H1 (cell line): ENCODE measurements at regions not wholly inside any gene's neighbourhood (a gene's known extent, or its start where the extent isn't known, plus 50 kb on each side); places are given as distances from the start of the nearest gene placed in this dataset.
A peak's percentile ranks its signal among the peaks of the same experiment; 100 is the strongest.

Experiments used
- CTCF ChIA-PET: fragments of 300-600 bp; sonication (Branson Sonifier 250); formaldehyde crosslinking; loops from one replicate; lab custom pipeline; 2021; ENCODE audit not compliant: partially characterized antibody; lab: Charles Lee
- POLR2A ChIA-PET: fragments of 300-600 bp; sonication (Branson Sonifier 250); formaldehyde crosslinking; loops from one replicate; lab custom pipeline; 2021; ENCODE audit warnings: inconsistent platforms; ENCODE audit not compliant: partially characterized antibody; lab: Charles Lee
- DNase-seq, 2 experiments: peaks; one replicate each; pipeline versions ENCODE4 v3.0.0 to v3.0.0-alpha.2; 2010 to 2022; ENCODE audit warnings: low spot score in 2 of 2, low read depth in 1 of 2, mixed read lengths in 1 of 2
- FAIRE-seq: peaks from 2 replicates; lab custom pipeline; 2011; peaks lifted over from hg19 to GRCh38; lab: Jason Lieb, UNC
- H2AFZ ChIP-seq: 2 replicates; pipeline ENCODE4 v1.8.1; 2012; ENCODE audit warnings: low read length, inconsistent platforms
- H2AK5ac ChIP-seq: 2 replicates; pipeline ENCODE4 v1.6.1; 2013; ENCODE audit warnings: low read depth, low read length
- H2BK120ac ChIP-seq: replicated peaks from 2 replicates; pipeline ENCODE3; 2013; ENCODE audit warnings: low read depth, low read length, inconsistent platforms
- H2BK12ac ChIP-seq: 2 replicates; pipeline ENCODE4 v1.6.1; 2013; ENCODE audit warnings: low read depth, low read length
- H2BK15ac ChIP-seq: 2 replicates; pipeline ENCODE4 v1.6.1; 2013; ENCODE audit warnings: low read length
- H2BK20ac ChIP-seq: 2 replicates; pipeline ENCODE4 v1.6.1; 2013; ENCODE audit warnings: low read length
- H2BK5ac ChIP-seq: 2 replicates; pipeline ENCODE4 v1.6.1; 2013; ENCODE audit warnings: low read depth, low read length
- H3K14ac ChIP-seq: 2 replicates; pipeline ENCODE4 v1.6.1; 2013; ENCODE audit warnings: inconsistent platforms; ENCODE audit not compliant: insufficient read length
- H3K18ac ChIP-seq: 2 replicates; pipeline ENCODE4 v1.6.1; 2013; ENCODE audit warnings: low read length; ENCODE audit errors: extremely low read depth
- H3K23ac ChIP-seq: 2 replicates; pipeline ENCODE4 v1.6.1; 2013; ENCODE audit warnings: inconsistent platforms; ENCODE audit not compliant: insufficient read length
- H3K23me2 ChIP-seq: 2 replicates; pipeline ENCODE4 v1.6.1; 2013; ENCODE audit warnings: low read depth, low read length
- H3K27ac ChIP-seq: 2 replicates; pipeline ENCODE4 v1.6.1; 2011; ENCODE audit warnings: low read depth, low read length, inconsistent platforms
- H3K27me3 ChIP-seq, 4 experiments: replicated peaks in 1 of 4; 1 replicate in 1 of 4; 2 replicates in 3 of 4; pipeline versions ENCODE4 v1.6.1 to v1.8.1; 2011 to 2013; ENCODE audit warnings: low read length in 3 of 4, mild to moderate bottlenecking in 3 of 4, inconsistent platforms in 2 of 4, mixed read lengths in 2 of 4, moderate library complexity in 1 of 4; ENCODE audit not compliant: control insufficient read depth in 3 of 4, insufficient read depth in 3 of 4; ENCODE audit errors: extremely low read depth in 1 of 4
- H3K36me3 ChIP-seq, 4 experiments: 2 replicates each; pipeline versions ENCODE4 v1.6.1 to v1.8.1; 2011 to 2013; ENCODE audit warnings: mild to moderate bottlenecking in 4 of 4, low read length in 3 of 4, moderate library complexity in 2 of 4, control low read depth in 1 of 4, inconsistent platforms in 1 of 4; ENCODE audit not compliant: insufficient read depth in 4 of 4, control insufficient read depth in 2 of 4
- H3K4ac ChIP-seq: replicated peaks from 2 replicates; pipeline ENCODE3; 2013; ENCODE audit warnings: low read length, low read depth, mixed read lengths, inconsistent platforms; ENCODE audit not compliant: insufficient read length
- H3K4me1 ChIP-seq, 4 experiments: replicated peaks in 1 of 4; 1 replicate in 1 of 4; 2 replicates in 3 of 4; pipeline versions ENCODE4 v1.6.1 to v1.8.1; 2011 to 2013; ENCODE audit warnings: low read length in 3 of 4, inconsistent platforms in 2 of 4, mixed read lengths in 1 of 4; ENCODE audit not compliant: insufficient read depth in 4 of 4, control insufficient read depth in 3 of 4
- H3K4me2 ChIP-seq, 2 experiments: 2 replicates each; pipeline versions ENCODE4 v1.6.1 to v1.8.1; 2011 to 2013; ENCODE audit warnings: low read depth in 2 of 2, low read length in 2 of 2, control low read depth in 1 of 2, inconsistent platforms in 1 of 2, mild to moderate bottlenecking in 1 of 2; ENCODE audit not compliant: insufficient read depth in 1 of 2
- H3K4me3 ChIP-seq, 4 experiments: fragments of 200-600, 300-600 bp in 1 of 4; sonication (generic), shearing (Covaris generic), sonication (Bioruptor Twin) in 1 of 4; 2 replicates each; pipeline versions ENCODE4 v1.5.1 to v1.8.1; 2011 to 2016; ENCODE audit warnings: low read length in 4 of 4, low read depth in 3 of 4, control low read depth in 2 of 4, inconsistent platforms in 2 of 4, mild to moderate bottlenecking in 2 of 4, mixed read lengths in 1 of 4, moderate library complexity in 1 of 4; ENCODE audit not compliant: insufficient read depth in 2 of 4; ENCODE audit errors: extremely low read depth in 1 of 4
- H3K56ac ChIP-seq: replicated peaks from 2 replicates; pipeline ENCODE3; 2013; ENCODE audit warnings: low read depth, mild to moderate bottlenecking, mixed read lengths, low read length, inconsistent platforms; ENCODE audit not compliant: insufficient read length
- H3K79me1 ChIP-seq: 2 replicates; pipeline ENCODE4 v1.6.1; 2013; ENCODE audit warnings: low read depth, low read length, control low read depth
- H3K79me2 ChIP-seq, 2 experiments: 2 replicates each; pipeline versions ENCODE4 v1.6.1 to v1.8.1; 2012 to 2013; ENCODE audit warnings: low read length in 2 of 2, mild to moderate bottlenecking in 2 of 2, inconsistent platforms in 1 of 2; ENCODE audit not compliant: insufficient read depth in 2 of 2, control insufficient read depth in 1 of 2
- H3K9ac ChIP-seq, 4 experiments: replicated peaks in 1 of 4; 1 replicate in 1 of 4; 2 replicates in 3 of 4; pipeline versions ENCODE4 v1.6.1 to v1.8.1; 2011 to 2013; ENCODE audit warnings: low read depth in 3 of 4, low read length in 3 of 4, control low read depth in 2 of 4, mild to moderate bottlenecking in 2 of 4, moderate library complexity in 2 of 4, inconsistent platforms in 1 of 4; ENCODE audit errors: extremely low read depth in 1 of 4
- H3K9me3 ChIP-seq, 2 experiments: 2 replicates each; pipeline versions ENCODE4 v1.6.1 to v1.8.1; 2012 to 2013; ENCODE audit warnings: mild to moderate bottlenecking in 2 of 2, moderate library complexity in 2 of 2, control low read depth in 1 of 2, inconsistent platforms in 1 of 2, low read depth in 1 of 2, low read length in 1 of 2, mixed read lengths in 1 of 2; ENCODE audit not compliant: insufficient read depth in 2 of 2
- H4K20me1 ChIP-seq, 2 experiments: replicated peaks in 1 of 2; 2 replicates each; pipeline versions ENCODE3 to v1.8.1; 2011 to 2013; ENCODE audit warnings: inconsistent platforms in 2 of 2, low read length in 2 of 2, mild to moderate bottlenecking in 1 of 2; ENCODE audit not compliant: insufficient read depth in 2 of 2, control insufficient read depth in 1 of 2
- H4K5ac ChIP-seq: 2 replicates; pipeline ENCODE4 v1.6.1; 2013; ENCODE audit warnings: low read length, low read depth, mixed read lengths, inconsistent platforms; ENCODE audit not compliant: insufficient read length
- H4K8ac ChIP-seq: 2 replicates; pipeline ENCODE4 v1.8.0; 2013; ENCODE audit warnings: mild to moderate bottlenecking, moderate library complexity, low read length, inconsistent platforms; ENCODE audit not compliant: insufficient read depth; ENCODE audit errors: extremely low read depth
- H4K91ac ChIP-seq: replicated peaks from 2 replicates; pipeline ENCODE3; 2013; ENCODE audit warnings: low read length, mixed read lengths, inconsistent platforms; ENCODE audit not compliant: insufficient read length
- ASH2L ChIP-seq: fragments of 200-600, 300-600 bp; sonication (generic); IDR thresholded peaks from one replicate; pipeline ENCODE4 v1.7.1; 2017; ENCODE audit warnings: low read length
- BACH1 ChIP-seq: IDR thresholded peaks from 2 replicates; pipeline ENCODE4 v1.6.1; 2012; ENCODE audit warnings: low read length, improper control_type of control experiment
- CEBPB ChIP-seq: IDR thresholded peaks from 2 replicates; pipeline ENCODE4 v1.6.1; 2012; ENCODE audit warnings: low read depth, low read length
- RFX5 ChIP-seq: IDR thresholded peaks from 2 replicates; pipeline ENCODE4 v1.6.1; 2011; ENCODE audit warnings: low read depth, low read length, improper control_type of control experiment, borderline replicate concordance
- WGBS, 2 experiments: shearing (Covaris generic) in 1 of 2; methylation state at CpG; one replicate each; pipeline versions ENCODE4 v1.1.6 to v1.1.7; 2013 to 2015; ENCODE audit warnings: low lambda C conversion rate in 2 of 2, mixed read lengths in 2 of 2, inconsistent platforms in 1 of 2, low coverage in 1 of 2, missing lambda C conversion rate in 1 of 2; ENCODE audit not compliant: insufficient replicate concordance in 2 of 2, insufficient coverage in 1 of 2, insufficient read length in 1 of 2; ENCODE audit errors: extremely low coverage in 1 of 2, missing lambda C conversion rate in 1 of 2; 5-methylcytosine and 5-hydroxymethylcytosine counted together

GRCh38 chr13:62473190-62473943 is 1057.7 kb upstream of the PCDH20 start:
- 84% methylated on average over 2 of the region's 2 CpGs; no CpG with 5 or more reads in 1 of the 2 experiments for WGBS, 2 experiments
- no peaks in the 10 kb centered on the region for H3K79me1 ChIP-seq
- H3K4me1 ChIP-seq: peaks cover 0 to 6% (median 3%) of the 10 kb centered on the region in 4 experiments; a peak in 2 of 7 replicates
- no peak overlapping the region for H4K5ac ChIP-seq
- DNase-seq (no peak), FAIRE-seq (no peak)
- H2BK120ac ChIP-seq: no peak overlapping the region
- H3K14ac ChIP-seq: no peak overlapping the region
- H4K91ac ChIP-seq: no peak overlapping the region
- peak overlapping the region; percentile 85; the same call in 1 of the 2 replicates for H2AFZ ChIP-seq
- no peak overlapping the region for H3K4ac ChIP-seq
- TF ChIP-seq CEBPB: peak; percentile 70; the same call in 1 of the 2 replicates
- no peak for TF ChIP-seq RFX5
- TF ChIP-seq ASH2L: peak; percentile 22
- TF ChIP-seq BACH1: peak; percentile 52
- H3K4me3 ChIP-seq: peak overlapping the region in 1 of 4 experiments; percentile 5; a peak in 1 of 8 replicates
- H3K27me3 ChIP-seq: no peaks in the 10 kb centered on the region
- no peak overlapping the region for H3K18ac ChIP-seq
- no peak overlapping the region for H2BK5ac ChIP-seq
- H2BK12ac ChIP-seq: peak overlapping the region; percentile 75
- no peak overlapping the region for H2AK5ac ChIP-seq
- no peaks in the 10 kb centered on the region for H3K9me3 ChIP-seq
- H3K79me2 ChIP-seq: no peaks in the 10 kb centered on the region
- H3K36me3 ChIP-seq: no peaks in the 10 kb centered on the region
- no peak overlapping the region for H3K27ac ChIP-seq
- no peaks in the 10 kb centered on the region for H3K23me2 ChIP-seq
- H4K8ac ChIP-seq: no peak overlapping the region
- no peak overlapping the region for H2BK15ac ChIP-seq
- H3K56ac ChIP-seq: no peak overlapping the region
- CTCF ChIA-PET: no interaction called here
- H4K20me1 ChIP-seq: no peaks in the 10 kb centered on the region
- H3K9ac ChIP-seq: no peak overlapping the region
- POLR2A ChIA-PET: no interaction called here
- H2BK20ac ChIP-seq: no peak overlapping the region
- peak overlapping the region in 1 of 2 experiments; percentile 32; a peak in 1 of 4 replicates for H3K4me2 ChIP-seq
- no peak overlapping the region for H3K23ac ChIP-seq
